Keratinocyte (primary cell): ENCODE measurements at regions not wholly inside any gene's neighbourhood (a gene's known extent, or its start where the extent isn't known, plus 50 kb on each side); places are given as distances from the start of the nearest gene placed in this dataset.

Experiments
- DNase-seq: peaks from one replicate; pipeline ENCODE4 v3.0.0-alpha.2; 2011; ENCODE audit warnings: low read depth, missing footprints, low spot score
- FAIRE-seq: peaks from 2 replicates; lab custom pipeline; 2011; peaks lifted over from hg19 to GRCh38; lab: Jason Lieb, UNC
- H2AFZ ChIP-seq: 2 replicates; pipeline ENCODE4 v1.6.0; 2012; ENCODE audit warnings: low read length, control low read depth, inconsistent platforms; ENCODE audit not compliant: control insufficient read depth
- H3K27ac ChIP-seq: 2 replicates; pipeline ENCODE4 v1.5.1; 2011; ENCODE audit warnings: low read length; ENCODE audit not compliant: control insufficient read depth, insufficient read depth
- H3K27me3 ChIP-seq: 3 replicates; pipeline ENCODE4 v1.6.0; 2011; ENCODE audit warnings: low read length; ENCODE audit not compliant: control insufficient read depth, insufficient read depth; ENCODE audit errors: extremely low read depth
- H3K36me3 ChIP-seq, 2 experiments: 2 replicates in 1 of 2; 3 replicates in 1 of 2; pipeline ENCODE4 v1.5.1; 2011; ENCODE audit warnings: low read length in 2 of 2, mild to moderate bottlenecking in 1 of 2; ENCODE audit not compliant: control insufficient read depth in 2 of 2, insufficient read depth in 2 of 2; ENCODE audit errors: extremely low read depth in 1 of 2
- H3K4me1 ChIP-seq: 3 replicates; pipeline ENCODE4 v1.5.1; 2011; ENCODE audit warnings: low read length; ENCODE audit not compliant: control insufficient read depth, insufficient read depth; ENCODE audit errors: extremely low read depth
- H3K4me2 ChIP-seq: 3 replicates; pipeline ENCODE4 v1.6.0; 2011; ENCODE audit warnings: low read depth, low read length; ENCODE audit not compliant: control insufficient read depth, insufficient read depth; ENCODE audit errors: extremely low read depth
- H3K4me3 ChIP-seq, 3 experiments: fragments of 200-600 bp in 1 of 3; sonication (generic) in 1 of 3; 2 replicates in 2 of 3; 3 replicates in 1 of 3; pipeline ENCODE4 v1.5.1; 2011 to 2016; ENCODE audit warnings: low read length in 3 of 3, mild to moderate bottlenecking in 3 of 3, control low read depth in 2 of 3, inconsistent platforms in 1 of 3, low read depth in 1 of 3, mixed read lengths in 1 of 3, mixed run types in 1 of 3, moderate library complexity in 1 of 3; ENCODE audit not compliant: control insufficient read depth in 2 of 3, insufficient read depth in 2 of 3; ENCODE audit errors: extremely low read depth in 1 of 3
- H3K79me2 ChIP-seq: 2 replicates; pipeline ENCODE4 v1.6.0; 2012; ENCODE audit warnings: low read length; ENCODE audit not compliant: control insufficient read depth, insufficient read depth
- H3K9ac ChIP-seq: 3 replicates; pipeline ENCODE4 v1.6.0; 2011; ENCODE audit warnings: low read length; ENCODE audit not compliant: control insufficient read depth, insufficient read depth; ENCODE audit errors: extremely low read depth
- H3K9me1 ChIP-seq: 3 replicates; pipeline ENCODE4 v1.6.0; 2011; ENCODE audit warnings: low read length; ENCODE audit not compliant: control insufficient read depth, insufficient read depth; ENCODE audit errors: extremely low read depth
- H3K9me3 ChIP-seq: 2 replicates; pipeline ENCODE4 v1.5.1; 2012; ENCODE audit warnings: low read depth, low read length; ENCODE audit not compliant: control insufficient read depth
- H4K20me1 ChIP-seq: 3 replicates; pipeline ENCODE4 v1.6.0; 2011; ENCODE audit warnings: low read length; ENCODE audit not compliant: control insufficient read depth, insufficient read depth; ENCODE audit errors: extremely low read depth
- CTCF ChIP-seq, 3 experiments: IDR thresholded peaks in 1 of 3; conservative IDR thresholded peaks in 1 of 3; optimal IDR thresholded peaks in 1 of 3; 2 replicates in 2 of 3; 3 replicates in 1 of 3; pipeline versions ENCODE3 to v1.5.1; 2011; ENCODE audit warnings: low read length in 3 of 3, mild to moderate bottlenecking in 3 of 3, moderate library complexity in 2 of 3, control low read depth in 1 of 3, inconsistent platforms in 1 of 3; ENCODE audit not compliant: insufficient read depth in 2 of 3; ENCODE audit errors: extremely low read depth in 1 of 3
- EZH2 ChIP-seq: IDR thresholded peaks from one replicate; pipeline ENCODE4 v1.6.1; 2012; ENCODE audit warnings: inconsistent platforms, mild to moderate bottlenecking, low read length, moderate library complexity
- dilution Hi-C: fragments of 300-500 bp; cut with MboI; formaldehyde crosslinking; loops from one replicate; pipeline ENCODE4 v1.7.0; 2020; ENCODE audit warnings: low sequenced_read_pairs; ENCODE audit not compliant: extremely low pct_ligation_motif_present

DNA sequence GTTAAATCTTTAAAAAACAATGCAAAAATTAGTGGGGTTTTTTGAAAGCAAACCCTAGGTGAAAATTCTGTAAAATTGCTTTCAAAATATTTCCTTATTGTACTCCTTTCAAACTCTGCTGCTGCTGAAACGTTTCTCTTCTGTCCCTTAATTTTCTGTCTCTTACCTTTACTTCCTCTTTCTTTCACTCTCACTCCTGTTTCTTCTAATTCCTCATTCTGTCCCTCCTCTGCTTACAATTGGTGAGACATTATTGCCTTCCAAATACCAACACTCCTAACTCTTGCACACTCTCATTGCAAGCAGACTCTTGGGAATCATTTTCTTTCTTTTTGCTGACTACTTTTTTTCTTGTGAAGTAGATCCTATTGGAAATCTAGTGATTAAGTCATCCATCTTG is 685.6 kb upstream of the SLITRK1 start:
- dilution Hi-C loops = no loop called here
- Histone ChIP-seq H3K4me2 (no peak overlapping the region), H3K9me3 (no peaks in the 10 kb centered on the region), H3K9ac (no peak overlapping the region), H3K4me3 (no peak overlapping the region), H3K36me3 (no peaks in the 10 kb centered on the region), H3K4me1 (no peaks in the 10 kb centered on the region), H3K9me1 (no peaks in the 10 kb centered on the region), H3K79me2 (no peaks in the 10 kb centered on the region), H2AFZ (no peak overlapping the region), H3K27me3 (no peaks in the 10 kb centered on the region), H3K27ac (no peak overlapping the region), H4K20me1 (no peaks in the 10 kb centered on the region)
- TF ChIP-seq CTCF (optimal IDR thresholded peaks at IDR 0.05 in 1 of 3, IDR thresholded peaks at IDR 0.05 in 1 of 3, conservative IDR thresholded peaks at IDR 0.05 in 1 of 3; ENCODE audit: extremely low read depth in 1 of 3, insufficient read depth in 2 of 3, low read length in 3 of 3) (no peak), EZH2 (no peak)
- DNase-seq = no peak
- no peak for FAIRE-seq

DNA sequence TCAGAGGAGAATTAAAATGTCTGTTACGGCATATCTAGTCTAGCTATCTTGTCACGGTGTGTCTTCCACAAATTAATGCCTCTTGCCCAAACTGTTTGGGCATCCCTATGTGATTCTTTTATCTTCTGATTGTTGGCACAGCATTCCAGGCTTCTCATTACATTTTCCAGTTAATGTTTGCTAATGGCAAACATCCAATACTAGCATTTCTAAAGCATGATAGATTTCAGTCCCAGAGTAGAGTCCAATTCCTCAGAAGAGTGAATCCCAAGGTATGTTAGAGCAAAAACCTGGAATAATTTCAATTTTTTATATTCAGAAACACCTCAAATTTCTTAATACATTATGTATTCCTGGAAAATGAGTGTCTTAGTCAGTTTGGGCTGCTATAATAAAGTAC is 684.5 kb upstream of the SLITRK1 start:
- H4K20me1 ChIP-seq = no peaks in the 10 kb centered on the region
- H3K9ac ChIP-seq = no peak overlapping the region
- dilution Hi-C loops = no loop called here
- no peaks in the 10 kb centered on the region for H3K9me1 ChIP-seq
- H3K4me3 ChIP-seq = no peak overlapping the region
- no peak overlapping the region for H3K27ac ChIP-seq
- no peak for TF ChIP-seq CTCF (optimal IDR thresholded peaks at IDR 0.05 in 1 of 3, IDR thresholded peaks at IDR 0.05 in 1 of 3, conservative IDR thresholded peaks at IDR 0.05 in 1 of 3; ENCODE audit: extremely low read depth in 1 of 3, insufficient read depth in 2 of 3, low read length in 3 of 3)
- TF ChIP-seq EZH2 = no peak
- DNase-seq (no peak), FAIRE-seq (no peak)
- H3K27me3 ChIP-seq = no peaks in the 10 kb centered on the region
- H2AFZ ChIP-seq = no peak overlapping the region
- no peak overlapping the region for H3K4me2 ChIP-seq
- no peaks in the 10 kb centered on the region for H3K79me2 ChIP-seq
- H3K36me3 ChIP-seq = no peaks in the 10 kb centered on the region
- H3K4me1 ChIP-seq = no peaks in the 10 kb centered on the region
- no peaks in the 10 kb centered on the region for H3K9me3 ChIP-seq
